ENCODE measurements at regions not wholly inside any gene's neighbourhood (a gene's known extent, or its start where the extent isn't known, plus 50 kb on each side); places are given as distances from the start of the nearest gene placed in this dataset.

DNA sequence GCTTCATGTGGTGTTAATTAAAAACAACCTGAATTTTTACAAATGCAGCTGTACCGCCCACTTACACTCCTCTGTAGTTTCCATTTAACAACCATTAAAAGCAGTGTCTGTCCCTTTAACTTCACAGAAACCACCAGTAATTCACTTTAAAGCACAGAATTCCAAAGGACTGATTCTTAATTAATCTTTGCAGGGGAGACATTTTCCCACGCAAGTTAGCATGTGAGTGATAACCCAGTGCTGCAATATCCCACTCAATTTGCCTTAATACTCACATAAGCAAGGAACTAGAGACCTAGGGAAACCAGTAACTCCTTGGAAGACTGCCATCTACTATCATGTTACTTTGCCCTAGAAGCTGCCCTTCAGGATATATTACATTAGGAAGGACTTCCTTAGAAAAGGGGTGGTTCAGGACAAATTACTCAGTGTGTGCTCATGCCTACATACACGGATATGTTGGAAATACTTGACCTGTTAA lies 102.3 kb downstream of the OSR1 start:
- TF ChIP-seq TAF1 (IDR thresholded peaks at IDR 0.05; ENCODE audit: low read depth) (no peak), TEAD4 (IDR thresholded peaks at IDR 0.05) (no peak), EGR1 (IDR thresholded peaks at IDR 0.05) (no peak)
